ENCODE measurements at regions not wholly inside any gene's neighbourhood (a gene's known extent, or its start where the extent isn't known, plus 50 kb on each side); places are given as distances from the start of the nearest gene placed in this dataset.

DNA sequence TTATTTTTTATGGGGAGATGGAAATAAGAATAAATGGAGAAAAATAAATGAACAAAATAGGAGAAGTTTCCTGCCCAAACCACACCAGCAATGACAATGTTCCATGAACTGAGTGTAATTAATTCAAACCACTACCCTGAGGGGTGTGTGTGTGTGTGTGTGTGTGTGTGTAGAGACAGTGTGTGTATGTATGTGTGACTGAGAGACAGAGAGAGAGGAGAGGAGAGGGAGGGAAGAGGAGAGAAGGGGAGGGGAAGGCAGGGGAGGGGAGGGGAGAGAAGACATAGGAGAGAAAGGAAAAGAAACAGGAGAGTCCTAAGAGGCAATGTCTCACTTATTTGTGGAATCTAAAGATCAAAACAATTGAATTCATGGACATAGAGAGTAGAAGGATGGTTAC lies 65.0 kb upstream of the POU2AF1 start:
- TF ChIP-seq, protein P1, sequence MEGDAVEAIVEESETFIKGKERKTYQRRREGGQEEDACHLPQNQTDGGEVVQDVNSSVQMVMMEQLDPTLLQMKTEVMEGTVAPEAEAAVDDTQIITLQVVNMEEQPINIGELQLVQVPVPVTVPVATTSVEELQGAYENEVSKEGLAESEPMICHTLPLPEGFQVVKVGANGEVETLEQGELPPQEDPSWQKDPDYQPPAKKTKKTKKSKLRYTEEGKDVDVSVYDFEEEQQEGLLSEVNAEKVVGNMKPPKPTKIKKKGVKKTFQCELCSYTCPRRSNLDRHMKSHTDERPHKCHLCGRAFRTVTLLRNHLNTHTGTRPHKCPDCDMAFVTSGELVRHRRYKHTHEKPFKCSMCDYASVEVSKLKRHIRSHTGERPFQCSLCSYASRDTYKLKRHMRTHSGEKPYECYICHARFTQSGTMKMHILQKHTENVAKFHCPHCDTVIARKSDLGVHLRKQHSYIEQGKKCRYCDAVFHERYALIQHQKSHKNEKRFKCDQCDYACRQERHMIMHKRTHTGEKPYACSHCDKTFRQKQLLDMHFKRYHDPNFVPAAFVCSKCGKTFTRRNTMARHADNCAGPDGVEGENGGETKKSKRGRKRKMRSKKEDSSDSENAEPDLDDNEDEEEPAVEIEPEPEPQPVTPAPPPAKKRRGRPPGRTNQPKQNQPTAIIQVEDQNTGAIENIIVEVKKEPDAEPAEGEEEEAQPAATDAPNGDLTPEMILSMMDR (conservative IDR thresholded peaks at IDR 0.05), result no peak
- TF ChIP-seq ZFX (IDR thresholded peaks at IDR 0.05), result no peak
- H3K27ac ChIP-seq, result no peak overlapping the region

DNA sequence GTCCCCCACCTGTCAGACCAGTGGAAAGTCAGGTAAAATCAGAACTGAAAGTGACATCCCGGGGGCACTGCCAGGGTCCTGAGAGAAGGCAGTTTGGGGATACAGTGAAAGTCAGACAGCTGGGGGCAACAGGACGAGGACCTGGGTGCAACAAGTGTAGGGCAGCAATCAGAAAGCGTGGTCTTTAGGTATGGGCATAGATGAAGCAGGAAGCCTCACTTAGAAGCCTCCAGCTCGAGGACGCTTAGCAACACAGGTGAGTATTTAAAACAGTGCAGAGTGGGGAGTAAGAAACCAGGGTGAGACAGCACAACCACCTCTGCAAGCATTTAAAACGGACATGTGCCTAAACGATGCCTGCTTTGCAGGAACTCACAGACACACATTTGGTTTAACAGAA lies 64.6 kb upstream of the POU2AF1 start:
- H3K27ac ChIP-seq, result no peak overlapping the region
- no peak for TF ChIP-seq ZFX (IDR thresholded peaks at IDR 0.05)
- TF ChIP-seq, protein P1 (conservative IDR thresholded peaks at IDR 0.05), result no peak

DNA sequence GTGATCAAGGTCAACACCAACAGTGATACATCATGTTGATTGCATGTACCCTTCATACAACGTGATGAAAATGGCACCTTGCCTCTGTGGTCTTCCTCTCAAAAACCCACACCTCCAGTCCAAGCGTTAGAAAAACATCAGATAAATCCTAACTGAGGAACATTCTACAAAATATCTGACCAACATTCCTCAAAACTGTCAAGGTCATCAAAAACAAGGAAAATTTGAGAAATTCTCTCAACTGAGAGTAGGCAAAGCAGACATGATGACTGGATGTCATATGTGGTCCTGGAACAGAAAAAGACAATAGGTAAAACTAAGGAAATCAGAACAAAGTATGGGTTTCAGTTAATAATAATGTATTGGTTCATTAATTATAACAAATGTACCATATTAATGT lies 64.0 kb upstream of the POU2AF1 start:
- TF ChIP-seq ZFX (IDR thresholded peaks at IDR 0.05), result no peak
- TF ChIP-seq, protein P1 (conservative IDR thresholded peaks at IDR 0.05), result no peak
- no peak overlapping the region for H3K27ac ChIP-seq

GRCh38 chr11:111441443-111441842 lies 62.4 kb upstream of the POU2AF1 start:
- TF ChIP-seq, protein P1 (conservative IDR thresholded peaks at IDR 0.05), result no peak
- TF ChIP-seq ZFX (IDR thresholded peaks at IDR 0.05), result no peak
- H3K27ac ChIP-seq, result no peak overlapping the region

- TF ChIP-seq ZFX (IDR thresholded peaks at IDR 0.05), result no peak
- TF ChIP-seq, protein P1 (conservative IDR thresholded peaks at IDR 0.05), result no peak
- no peak overlapping the region for H3K27ac ChIP-seq
These were observed 61.5 kb upstream of the POU2AF1 start for GRCh38 chr11:111440416-111441205.

DNA sequence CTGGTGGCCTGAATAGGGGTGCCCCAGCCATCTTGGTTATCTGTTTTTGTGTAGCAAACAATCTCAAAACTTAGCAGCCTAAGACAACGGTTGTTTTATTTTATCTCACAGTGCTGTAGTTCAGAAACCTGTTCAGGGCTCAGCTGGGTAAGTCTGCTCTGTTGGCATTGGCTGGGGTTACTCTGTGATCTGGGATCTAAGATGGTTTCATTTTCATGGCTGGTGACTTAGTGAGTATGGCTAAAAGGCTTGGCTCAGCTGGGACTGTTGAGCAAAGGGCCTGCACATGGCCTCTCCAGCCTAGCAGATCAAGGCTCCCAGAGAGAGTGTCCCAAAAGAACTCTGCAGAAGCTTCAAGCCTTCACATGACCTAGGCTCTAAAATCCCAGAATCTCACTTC lies 60.8 kb upstream of the POU2AF1 start:
- H3K27ac ChIP-seq, result no peak overlapping the region
- TF ChIP-seq ZFX (IDR thresholded peaks at IDR 0.05), result no peak
- TF ChIP-seq, protein P1 (conservative IDR thresholded peaks at IDR 0.05), result no peak

- TF ChIP-seq, protein P1 (conservative IDR thresholded peaks at IDR 0.05), result no peak
- no peak overlapping the region for H3K27ac ChIP-seq
These were observed 59.9 kb upstream of the POU2AF1 start for GRCh38 chr11:111438846-111439520.

Measured in C4-2B (cell line).